ENCODE measurements at regions not wholly inside any gene's neighbourhood (a gene's known extent, or its start where the extent isn't known, plus 50 kb on each side); places are given as distances from the start of the nearest gene placed in this dataset.
"Not testable (repeated sequence)": the region's sequence is repeated elsewhere in the genome, so short reads cannot be mapped to it uniquely, and the experiment has no call there.

DNA sequence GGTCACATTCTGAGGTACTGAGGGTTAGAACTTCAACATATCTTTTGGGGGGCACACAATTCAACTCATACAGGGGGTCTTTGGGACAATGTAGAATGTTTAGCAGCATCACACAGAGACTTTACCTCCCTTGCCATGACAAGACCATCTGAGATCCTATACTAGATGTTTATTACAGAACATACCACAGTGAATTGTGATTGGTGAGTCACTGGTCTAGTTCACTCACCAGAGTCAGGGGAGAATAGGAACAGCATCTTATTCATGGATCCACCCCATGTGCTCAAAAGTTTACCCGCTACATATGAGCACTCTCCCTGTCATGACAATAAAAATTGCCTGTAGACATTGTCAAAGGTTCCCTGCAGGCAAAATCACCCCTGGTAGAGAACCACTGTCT, 171.1 kb downstream of the HHIPL2 start:
- H3K36me3 ChIP-seq (ENCODE audit: control insufficient read depth in 2 of 4, insufficient read depth in 4 of 4, low read length in 3 of 4); H3K4ac ChIP-seq (replicated peaks; ENCODE audit: insufficient read length, low read depth, low read length); H3K4me1 ChIP-seq (replicated peaks in 1 of 4; ENCODE audit: control insufficient read depth in 3 of 4, insufficient read depth in 4 of 4, low read length in 3 of 4); FAIRE-seq; POLR2A ChIA-PET (ENCODE audit: partially characterized antibody); DNase-seq (ENCODE audit: low read depth in 1 of 2, low spot score in 2 of 2); H2AFZ ChIP-seq (ENCODE audit: low read length); H3K14ac ChIP-seq (ENCODE audit: insufficient read length); H3K4me3 ChIP-seq (ENCODE audit: extremely low read depth in 1 of 4, insufficient read depth in 2 of 4, low read depth in 3 of 4, low read length in 4 of 4); H3K18ac ChIP-seq (ENCODE audit: extremely low read depth, low read length); H3K23me2 ChIP-seq (ENCODE audit: low read depth, low read length); H3K4me2 ChIP-seq (ENCODE audit: insufficient read depth in 1 of 2, low read depth in 2 of 2, low read length in 2 of 2); H3K23ac ChIP-seq (ENCODE audit: insufficient read length); H3K79me2 ChIP-seq (ENCODE audit: control insufficient read depth in 1 of 2, insufficient read depth in 2 of 2, low read length in 2 of 2); H2BK120ac ChIP-seq (replicated peaks; ENCODE audit: low read depth, low read length); H2AK5ac ChIP-seq (ENCODE audit: low read depth, low read length); H2BK5ac ChIP-seq (ENCODE audit: low read depth, low read length); H3K56ac ChIP-seq (replicated peaks; ENCODE audit: insufficient read length, low read depth, low read length); H2BK20ac ChIP-seq (ENCODE audit: low read length); H3K79me1 ChIP-seq (ENCODE audit: low read depth, low read length); H2BK15ac ChIP-seq (ENCODE audit: low read length); H4K8ac ChIP-seq (ENCODE audit: extremely low read depth, insufficient read depth, low read length); H3K27me3 ChIP-seq (replicated peaks in 1 of 4; ENCODE audit: control insufficient read depth in 3 of 4, extremely low read depth in 1 of 4, insufficient read depth in 3 of 4, low read length in 3 of 4); H2BK12ac ChIP-seq (ENCODE audit: low read depth, low read length); H3K9ac ChIP-seq (replicated peaks in 1 of 4; ENCODE audit: extremely low read depth in 1 of 4, low read depth in 3 of 4, low read length in 3 of 4); H3K27ac ChIP-seq (ENCODE audit: low read depth, low read length); H4K5ac ChIP-seq (ENCODE audit: insufficient read length, low read depth, low read length); H4K91ac ChIP-seq (replicated peaks; ENCODE audit: insufficient read length, low read length); H3K9me3 ChIP-seq (ENCODE audit: insufficient read depth in 2 of 2, low read depth in 1 of 2, low read length in 1 of 2); H4K20me1 ChIP-seq (replicated peaks in 1 of 2; ENCODE audit: control insufficient read depth in 1 of 2, insufficient read depth in 2 of 2, low read length in 2 of 2): not testable (repeated sequence)
- 100% methylated on average over 1 of the region's 1 CpG; no CpG with 5 or more reads in 1 of the 2 experiments for WGBS, 2 experiments (ENCODE audit: extremely low coverage in 1 of 2, insufficient coverage in 1 of 2, insufficient read length in 1 of 2, insufficient replicate concordance in 2 of 2, low coverage in 1 of 2, low lambda C conversion rate in 2 of 2, missing lambda C conversion rate in 1 of 2)
- CTCF ChIA-PET (ENCODE audit: partially characterized antibody): interaction anchor here (1.1 kb wide), 1 partner anchor 10 kb away, joined by 4 read pairs; no protein-coding TSS in a partner anchor

Measured in H1 (cell line).